Transverse colon (tissue), 4 donors: ENCODE measurements at regions not wholly inside any gene's neighbourhood (a gene's known extent, or its start where the extent isn't known, plus 50 kb on each side); places are given as distances from the start of the nearest gene placed in this dataset.

ENCODE experiments used
- POLR2AphosphoS5 ChIP-seq, 3 donors: sonication (generic); formaldehyde crosslinking; IDR thresholded peaks; one replicate each; pipeline ENCODE4 v1.6.1; 2016; ENCODE audit warnings: antibody characterized with exemption in 3 of 3
- TF ChIP-seq, protein P1 (sequence below), 5 experiments: fragments of 200-600 bp in 3 of 5; fragments of 450-650 bp in 2 of 5; sonication (generic) in 3 of 5; IDR thresholded peaks; 1 replicate in 2 of 5; 2 replicates in 3 of 5; pipeline ENCODE4 v1.5.1; 2016 to 2017; ENCODE audit warnings: antibody characterized with exemption in 5 of 5, inconsistent platforms in 3 of 5, mild to moderate bottlenecking in 2 of 5, moderate library complexity in 1 of 5

DNA sequence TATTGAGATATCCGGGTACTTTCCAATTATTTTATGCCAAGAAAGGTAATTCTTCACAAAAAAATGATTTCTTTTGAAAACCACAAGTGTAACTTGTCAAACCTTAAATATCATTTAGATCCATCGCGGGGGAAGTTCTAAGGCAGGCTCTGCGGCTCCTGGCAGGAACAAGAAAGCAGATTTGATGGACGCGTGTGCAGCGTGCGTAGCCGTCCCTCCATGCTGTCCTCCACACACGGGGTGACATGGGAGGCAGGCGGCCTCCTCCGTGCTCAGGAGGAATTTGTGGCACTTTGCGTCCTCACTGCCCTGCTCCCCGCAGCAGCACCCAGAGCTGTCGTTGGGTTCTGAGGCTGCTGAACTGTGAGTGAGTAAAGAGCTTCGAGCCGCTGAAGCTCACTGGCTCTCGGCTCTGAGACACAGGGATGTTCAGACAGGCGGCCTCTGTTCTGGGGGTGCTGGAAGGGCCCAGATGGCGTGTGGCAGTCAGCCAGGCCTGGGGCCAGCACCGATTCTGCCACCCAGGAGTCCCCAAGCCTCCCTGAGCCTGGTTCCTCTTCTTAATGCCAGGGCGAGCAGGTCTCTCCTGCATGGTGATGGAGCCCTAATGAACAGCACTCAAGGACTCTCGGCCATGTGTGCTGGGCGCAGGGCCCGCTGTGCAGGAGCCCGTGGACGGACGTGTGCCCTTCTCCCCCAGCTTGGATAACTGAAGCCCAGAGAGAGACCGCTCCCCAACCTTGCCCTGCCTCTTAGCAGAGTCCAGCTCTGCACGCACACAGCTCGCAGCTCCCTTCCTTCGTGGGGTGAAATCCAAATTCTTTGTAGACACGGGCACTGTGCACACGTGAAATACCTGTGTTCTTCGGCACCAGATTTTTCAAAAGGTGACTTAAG, 185.4 kb upstream of the SHH start:
- TF ChIP-seq, protein P1, sequence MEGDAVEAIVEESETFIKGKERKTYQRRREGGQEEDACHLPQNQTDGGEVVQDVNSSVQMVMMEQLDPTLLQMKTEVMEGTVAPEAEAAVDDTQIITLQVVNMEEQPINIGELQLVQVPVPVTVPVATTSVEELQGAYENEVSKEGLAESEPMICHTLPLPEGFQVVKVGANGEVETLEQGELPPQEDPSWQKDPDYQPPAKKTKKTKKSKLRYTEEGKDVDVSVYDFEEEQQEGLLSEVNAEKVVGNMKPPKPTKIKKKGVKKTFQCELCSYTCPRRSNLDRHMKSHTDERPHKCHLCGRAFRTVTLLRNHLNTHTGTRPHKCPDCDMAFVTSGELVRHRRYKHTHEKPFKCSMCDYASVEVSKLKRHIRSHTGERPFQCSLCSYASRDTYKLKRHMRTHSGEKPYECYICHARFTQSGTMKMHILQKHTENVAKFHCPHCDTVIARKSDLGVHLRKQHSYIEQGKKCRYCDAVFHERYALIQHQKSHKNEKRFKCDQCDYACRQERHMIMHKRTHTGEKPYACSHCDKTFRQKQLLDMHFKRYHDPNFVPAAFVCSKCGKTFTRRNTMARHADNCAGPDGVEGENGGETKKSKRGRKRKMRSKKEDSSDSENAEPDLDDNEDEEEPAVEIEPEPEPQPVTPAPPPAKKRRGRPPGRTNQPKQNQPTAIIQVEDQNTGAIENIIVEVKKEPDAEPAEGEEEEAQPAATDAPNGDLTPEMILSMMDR (IDR thresholded peaks at IDR 0.05): no peak
- TF ChIP-seq POLR2AphosphoS5 (IDR thresholded peaks at IDR 0.05): no peak
